GM21447 (cell line): ENCODE measurements at regions not wholly inside any gene's neighbourhood (a gene's known extent, or its start where the extent isn't known, plus 50 kb on each side); places are given as distances from the start of the nearest gene placed in this dataset.
"Not testable (repeated sequence)": the region's sequence is repeated elsewhere in the genome, so short reads cannot be mapped to it uniquely, and the experiment has no call there.

ENCODE experiments used
- ATAC-seq: cut with Tn5 transposase; IDR thresholded peaks from one replicate; pipeline ENCODE4 v1.9.1; 2021; ENCODE audit not compliant: unreplicated experiment

GRCh38 chr13:85137516-85137915, 661.7 kb downstream of the SLITRK6 start:
- ATAC-seq: no peak

- no peak for ATAC-seq
Measured at GRCh38 chr13:85132986-85133385, 666.2 kb downstream of the SLITRK6 start.

- ATAC-seq: not testable (repeated sequence)
Measured at GRCh38 chr13:85123501-85123900, 675.7 kb downstream of the SLITRK6 start.

GRCh38 chr13:85108356-85108755, 690.9 kb downstream of the SLITRK6 start:
- ATAC-seq: no peak

- no peak for ATAC-seq
Measured at GRCh38 chr13:85099245-85099644, 700.0 kb downstream of the SLITRK6 start.

GRCh38 chr13:85095418-85096272, 703.6 kb downstream of the SLITRK6 start:
- no peak for ATAC-seq

- ATAC-seq: no peak
Measured at GRCh38 chr13:85093808-85094207, 705.4 kb downstream of the SLITRK6 start.

- ATAC-seq: no peak
Measured at GRCh38 chr13:85091631-85092234, 707.5 kb downstream of the SLITRK6 start.

- ATAC-seq: no peak
Measured at GRCh38 chr13:85089186-85089585, 710.0 kb downstream of the SLITRK6 start.

GRCh38 chr13:85080691-85081090, 718.5 kb downstream of the SLITRK6 start:
- ATAC-seq: no peak

- ATAC-seq: no peak
Measured at GRCh38 chr13:85076343-85076742, 722.9 kb downstream of the SLITRK6 start.

GRCh38 chr13:85074543-85075313, 724.5 kb downstream of the SLITRK6 start:
- ATAC-seq: no peak

- no peak for ATAC-seq
Measured at GRCh38 chr13:85068231-85068630, 731.0 kb downstream of the SLITRK6 start.

- ATAC-seq: no peak
Measured at GRCh38 chr13:85040215-85040614, 759.0 kb downstream of the SLITRK6 start.

GRCh38 chr13:85031771-85032170, 767.4 kb downstream of the SLITRK6 start:
- no peak for ATAC-seq

GRCh38 chr13:85028035-85028434, 771.2 kb downstream of the SLITRK6 start:
- ATAC-seq: no peak

- no peak for ATAC-seq
Measured at GRCh38 chr13:85019121-85019520, 780.1 kb downstream of the SLITRK6 start.

GRCh38 chr13:85013006-85013405, 786.2 kb downstream of the SLITRK6 start:
- no peak for ATAC-seq

- ATAC-seq: no peak
Measured at GRCh38 chr13:85009447-85009846, 789.8 kb downstream of the SLITRK6 start.

- no peak for ATAC-seq
Measured at GRCh38 chr13:84999252-84999651, 800.0 kb downstream of the SLITRK6 start.

GRCh38 chr13:84998681-84999080, 800.5 kb downstream of the SLITRK6 start:
- ATAC-seq: no peak

GRCh38 chr13:84997858-84998257, 801.4 kb downstream of the SLITRK6 start:
- ATAC-seq: no peak
